A549 (cell line): ENCODE measurements at regions not wholly inside any gene's neighbourhood (a gene's known extent, or its start where the extent isn't known, plus 50 kb on each side); places are given as distances from the start of the nearest gene placed in this dataset.

ENCODE experiments used
- ATAC-seq, 2 experiments: fragments of 200-7000 bp in 1 of 2; fragments of >200 bp in 1 of 2; cut with Nextera tagmentation in 1 of 2; cut with Tn5 transposase in 1 of 2; 3 replicates each; pipeline versions ENCODE4 v1.8.0 to v1.9.1; 2018 to 2020; ENCODE audit warnings: mild to moderate bottlenecking in 1 of 2, moderate library complexity in 1 of 2
- CTCF ChIA-PET: fragments of 300-600 bp; sonication (Branson Sonifier 250); formaldehyde crosslinking; extraction: SDS; loops from one replicate; lab custom pipeline; 2021; ENCODE audit warnings: antibody characterized with exemption, inconsistent platforms; lab: Yijun Ruan, JAX
- POLR2A ChIA-PET: fragments of 350-600 bp; formaldehyde crosslinking; extraction: SDS; loops from one replicate; lab custom pipeline; 2021; ENCODE audit warnings: antibody characterized with exemption, inconsistent platforms; lab: Yijun Ruan, JAX
- DNase-seq, 2 experiments: peaks; one replicate each; pipeline versions ENCODE4 v3.0.0 to v3.0.0-alpha.2; 2011 to 2016; ENCODE audit warnings: low read depth in 1 of 2, low spot score in 1 of 2
- FAIRE-seq: peaks from 2 replicates; lab custom pipeline; 2011; peaks lifted over from hg19 to GRCh38; lab: Jason Lieb, UNC
- H3K27ac ChIP-seq, 2 experiments: fragments of >200 bp; sonication (Bioruptor Twin); formaldehyde crosslinking; 3 replicates each; pipeline ENCODE4 v1.5.1; 2016 to 2017
- H3K4me1 ChIP-seq: fragments of >200 bp; sonication (Bioruptor Twin); formaldehyde crosslinking; 3 replicates; pipeline ENCODE4 v1.6.1; 2016
- H3K4me2 ChIP-seq: fragments of >200 bp; sonication (Bioruptor Twin); formaldehyde crosslinking; 3 replicates; pipeline ENCODE4 v1.6.1; 2016
- H3K4me3 ChIP-seq: fragments of >200 bp; sonication (Bioruptor Twin); formaldehyde crosslinking; 3 replicates; pipeline ENCODE4 v1.5.1; 2016
- H3K9me3 ChIP-seq: fragments of >200 bp; sonication (Bioruptor Twin); formaldehyde crosslinking; 3 replicates; pipeline ENCODE4 v1.6.1; 2016
- BHLHE40 ChIP-seq: IDR thresholded peaks from 2 replicates; pipeline ENCODE4 v1.6.1; 2012; ENCODE audit warnings: low read depth, low read length, inconsistent platforms
- CBX8 ChIP-seq: fragments of 200-600 bp; sonication (generic); IDR thresholded peaks from 2 replicates; pipeline ENCODE4 v1.6.1; 2016
- EHMT2 ChIP-seq: fragments of 200-600 bp; sonication (generic); IDR thresholded peaks from 2 replicates; pipeline ENCODE4 v1.6.1; 2016; ENCODE audit warnings: antibody characterized with exemption, low read depth, mild to moderate bottlenecking, moderate library complexity
- EP300 ChIP-seq, 2 experiments: fragments of >200 bp; sonication (Bioruptor Twin); formaldehyde crosslinking; IDR thresholded peaks; 2 replicates in 1 of 2; 3 replicates in 1 of 2; pipeline ENCODE4 v1.6.1; 2016 to 2017
- FOXS1 ChIP-seq: fragments of 250-450 bp; sonication (Bioruptor Pico); IDR thresholded peaks from 2 replicates; pipeline ENCODE4 v1.5.0; 2020; ENCODE audit warnings: mild to moderate bottlenecking, moderate library complexity
- GATA3 ChIP-seq: IDR thresholded peaks from 2 replicates; pipeline ENCODE4 v1.6.1; 2012; ENCODE audit warnings: borderline replicate concordance
- HDAC2 ChIP-seq: fragments of 200-600 bp; sonication (generic); IDR thresholded peaks from 2 replicates; pipeline ENCODE4 v1.6.1; 2016
- HMGXB4 ChIP-seq: fragments of 250-450 bp; sonication (Bioruptor Pico); IDR thresholded peaks from 2 replicates; pipeline ENCODE4 v1.5.0; 2021; ENCODE audit warnings: mild to moderate bottlenecking, moderate library complexity, borderline replicate concordance
- HOXA7 ChIP-seq: fragments of 250-450 bp; sonication (Bioruptor Pico); IDR thresholded peaks from 2 replicates; pipeline ENCODE4 v1.5.0; 2020; ENCODE audit warnings: mild to moderate bottlenecking, moderate library complexity
- HOXB13 ChIP-seq: fragments of 250-450 bp; sonication (Bioruptor Pico); IDR thresholded peaks from 2 replicates; pipeline ENCODE4 v1.5.0; 2020; ENCODE audit warnings: low read depth, mild to moderate bottlenecking, moderate library complexity
- HOXB5 ChIP-seq: fragments of 250-450 bp; sonication (Bioruptor Pico); IDR thresholded peaks from 2 replicates; pipeline ENCODE4 v1.5.0; 2020; ENCODE audit warnings: mild to moderate bottlenecking, moderate library complexity
- JUN ChIP-seq, 2 experiments: fragments of >200 bp; sonication (Bioruptor Twin); formaldehyde crosslinking; IDR thresholded peaks; 2 replicates in 1 of 2; 3 replicates in 1 of 2; pipeline ENCODE4 v1.6.1; 2016 to 2017
- KDM1A ChIP-seq: fragments of 200-600 bp; sonication (generic); IDR thresholded peaks from 2 replicates; pipeline ENCODE4 v1.6.1; 2016; ENCODE audit warnings: low read depth, mild to moderate bottlenecking
- MAFK ChIP-seq: fragments of 450-650 bp; IDR thresholded peaks from 2 replicates; pipeline ENCODE4 v1.6.1; 2014; ENCODE audit not compliant: partially characterized antibody
- NFE2L2 ChIP-seq: fragments of 150-350 bp; conservative IDR thresholded peaks from 2 replicates; pipeline ENCODE4 v1.6.1; 2014; ENCODE audit warnings: low read length
- NR3C1 ChIP-seq: fragments of >200 bp; sonication (Bioruptor Twin); formaldehyde crosslinking; IDR thresholded peaks from 3 replicates; pipeline ENCODE4 v1.6.1; 2017
- RAD21 ChIP-seq, 2 experiments: fragments of >200 bp in 1 of 2; sonication (Bioruptor Twin) in 1 of 2; formaldehyde crosslinking in 1 of 2; IDR thresholded peaks in 1 of 2; conservative IDR thresholded peaks in 1 of 2; 2 replicates in 1 of 2; 3 replicates in 1 of 2; pipeline ENCODE4 v1.6.1; 2012 to 2018; ENCODE audit warnings: inconsistent platforms in 1 of 2
- SMC3 ChIP-seq: fragments of >200 bp; sonication (Bioruptor Twin); formaldehyde crosslinking; IDR thresholded peaks from 3 replicates; pipeline ENCODE4 v1.6.1; 2018; ENCODE audit warnings: inconsistent platforms
- TFCP2L1 ChIP-seq: fragments of 250-450 bp; sonication (Bioruptor Pico); IDR thresholded peaks from 2 replicates; pipeline ENCODE4 v1.5.0; 2021; ENCODE audit warnings: mild to moderate bottlenecking
- ZC3H11A ChIP-seq: fragments of 450-650 bp; IDR thresholded peaks from 2 replicates; pipeline ENCODE4 v1.6.1; 2014; ENCODE audit warnings: antibody characterized with exemption, mild to moderate bottlenecking
- ZFP36 ChIP-seq: fragments of 450-650 bp; IDR thresholded peaks from 2 replicates; pipeline ENCODE4 v1.6.1; 2014; ENCODE audit warnings: borderline replicate concordance; ENCODE audit not compliant: partially characterized antibody
- ZSCAN20 ChIP-seq: fragments of 250-450 bp; sonication (Bioruptor Pico); IDR thresholded peaks from 2 replicates; pipeline ENCODE4 v1.8.0; 2022; ENCODE audit warnings: mild to moderate bottlenecking, moderate library complexity
- WGBS: methylation state at CpG from one replicate; pipeline ENCODE4 v1.1.6; 2017; ENCODE audit errors: missing lambda C conversion rate; 5-methylcytosine and 5-hydroxymethylcytosine counted together
- TF ChIP-seq, protein P1 (sequence below): IDR thresholded peaks from 2 replicates; pipeline ENCODE4 v1.6.1; 2012; ENCODE audit warnings: low read depth, borderline replicate concordance
- TF ChIP-seq, protein P2 (sequence below): fragments of 250-450 bp; sonication (Bioruptor Pico); IDR thresholded peaks from 2 replicates; pipeline ENCODE4 v1.5.0; 2020; ENCODE audit warnings: low read depth, mild to moderate bottlenecking, moderate library complexity

DNA sequence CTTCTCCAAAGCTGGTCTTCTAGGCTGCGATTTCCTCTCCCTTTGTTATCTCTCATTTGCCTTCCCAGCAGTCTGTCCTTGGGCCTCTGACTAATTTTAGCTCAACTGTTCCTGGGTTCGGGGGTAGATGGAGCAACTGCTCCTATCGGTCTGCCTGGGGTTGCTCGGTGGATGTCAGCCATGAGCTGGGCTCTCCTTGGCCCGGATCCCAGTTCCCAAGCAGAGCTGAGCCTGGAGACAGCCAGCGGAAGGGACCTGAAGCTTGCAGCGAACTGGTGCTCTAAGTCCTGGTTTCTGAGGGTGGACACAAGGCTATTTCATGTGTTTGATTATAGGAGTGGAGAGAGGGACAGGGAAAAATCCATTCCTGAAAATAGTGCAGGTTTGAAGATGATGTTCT is 423.0 kb downstream of the RPS6KC1 start:
- ChIA-PET CTCF (no interaction called here), POLR2A (no interaction called here)
- DNase-seq (no peak), FAIRE-seq (no peak), ATAC-seq (peak in 1 of 2 experiments; percentile 19; a peak in 1 of 6 replicates)
- 14% methylated on average over 7 of the region's 7 CpGs for WGBS
- Histone ChIP-seq H3K4me3 (no peak overlapping the region), H3K4me2 (no peak overlapping the region), H3K27ac (no peak overlapping the region), H3K9me3 (no peaks in the 10 kb centered on the region), H3K4me1 (no peaks in the 10 kb centered on the region)
- TF ChIP-seq CBX8 (no peak), HDAC2 (no peak), ZC3H11A (no peak), HOXB5 (CRISPR knock-in tag) (no peak), GATA3 (no peak), RAD21 (conservative IDR thresholded peaks at IDR 0.05 in 1 of 2, IDR thresholded peaks at IDR 0.05 in 1 of 2) (no peak), HOXB13 (CRISPR knock-in tag) (no peak), BHLHE40 (no peak), FOXS1 (no peak), NR3C1 (no peak), NFE2L2 (no peak), ZFP36 (no peak), HMGXB4 (no peak), JUN (IDR thresholded peaks at IDR 0.05) (no peak), SMC3 (no peak), EHMT2 (no peak)
- TF ChIP-seq, protein P1, sequence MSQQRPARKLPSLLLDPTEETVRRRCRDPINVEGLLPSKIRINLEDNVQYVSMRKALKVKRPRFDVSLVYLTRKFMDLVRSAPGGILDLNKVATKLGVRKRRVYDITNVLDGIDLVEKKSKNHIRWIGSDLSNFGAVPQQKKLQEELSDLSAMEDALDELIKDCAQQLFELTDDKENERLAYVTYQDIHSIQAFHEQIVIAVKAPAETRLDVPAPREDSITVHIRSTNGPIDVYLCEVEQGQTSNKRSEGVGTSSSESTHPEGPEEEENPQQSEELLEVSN = no peak
- TF ChIP-seq, protein P2, sequence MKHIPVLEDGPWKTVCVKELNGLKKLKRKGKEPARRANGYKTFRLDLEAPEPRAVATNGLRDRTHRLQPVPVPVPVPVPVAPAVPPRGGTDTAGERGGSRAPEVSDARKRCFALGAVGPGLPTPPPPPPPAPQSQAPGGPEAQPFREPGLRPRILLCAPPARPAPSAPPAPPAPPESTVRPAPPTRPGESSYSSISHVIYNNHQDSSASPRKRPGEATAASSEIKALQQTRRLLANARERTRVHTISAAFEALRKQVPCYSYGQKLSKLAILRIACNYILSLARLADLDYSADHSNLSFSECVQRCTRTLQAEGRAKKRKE (CRISPR knock-in tag) = no peak

DNA sequence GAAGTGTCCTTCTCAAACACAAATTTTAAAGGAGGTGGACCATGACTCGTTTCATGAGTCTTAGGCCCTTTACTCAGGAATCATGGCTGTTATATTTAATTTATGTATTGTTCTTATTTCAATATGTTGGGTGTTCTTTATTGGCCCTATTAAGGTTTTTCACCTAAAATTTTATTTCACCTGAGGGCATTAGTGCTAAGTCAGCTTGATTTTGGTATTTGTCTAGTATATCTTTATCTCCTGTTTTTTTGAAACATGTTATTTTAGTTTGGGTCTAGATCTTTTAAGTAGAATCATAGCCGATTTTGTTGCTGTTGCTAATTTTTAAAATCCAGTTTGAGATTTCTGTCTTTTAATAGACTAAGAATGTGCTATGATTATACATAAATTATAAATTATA is 430.4 kb downstream of the RPS6KC1 start:
- no peak for FAIRE-seq
- 19% methylated on average over 2 of the region's 2 CpGs for WGBS
- DNase-seq = no peak
- CTCF ChIA-PET = no interaction called here
- no peaks in the 10 kb centered on the region for H3K9me3 ChIP-seq
- H3K4me3 ChIP-seq = no peak overlapping the region
- POLR2A ChIA-PET = no interaction called here
- ATAC-seq = no peak
- H3K27ac ChIP-seq = no peak overlapping the region
- TF ChIP-seq HOXA7 (CRISPR knock-in tag) (no peak), KDM1A (no peak), ZC3H11A (no peak), TFCP2L1 (CRISPR knock-in tag) (no peak), MAFK (peak; percentile 62), CBX8 (no peak), ZFP36 (no peak)
- no peak overlapping the region for H3K4me2 ChIP-seq
- no peaks in the 10 kb centered on the region for H3K4me1 ChIP-seq

DNA sequence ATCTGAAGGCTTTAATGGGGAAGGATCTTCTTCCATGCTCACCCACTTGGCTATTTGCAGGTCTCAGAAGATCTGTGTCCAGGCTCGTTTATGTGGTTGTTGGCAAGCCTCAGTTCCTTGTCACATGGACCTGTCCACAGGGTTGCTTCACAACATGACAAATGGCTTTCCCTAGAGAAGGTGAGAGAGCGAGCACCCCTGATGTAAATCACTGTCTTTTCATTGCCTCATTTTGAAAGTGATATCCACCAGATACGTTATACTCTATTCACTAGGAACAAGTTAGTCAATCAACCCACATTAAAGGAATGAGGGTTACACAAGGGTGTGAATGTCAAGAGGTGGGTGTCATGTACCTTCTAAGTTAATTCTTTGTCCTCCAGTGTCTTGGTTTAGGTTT is 433.3 kb downstream of the RPS6KC1 start:
- no peak overlapping the region for H3K27ac ChIP-seq
- no peak overlapping the region for H3K4me2 ChIP-seq
- DNase-seq = no peak
- FAIRE-seq = peak; percentile 28
- CTCF ChIA-PET = no interaction called here
- H3K9me3 ChIP-seq = no peaks in the 10 kb centered on the region
- TF ChIP-seq HDAC2 (no peak), EP300 (IDR thresholded peaks at IDR 0.05) (no peak), ZSCAN20 (CRISPR knock-in tag) (no peak)
- TF ChIP-seq, protein P2 (CRISPR knock-in tag) = no peak
- no peak overlapping the region for H3K4me3 ChIP-seq
- H3K4me1 ChIP-seq = no peaks in the 10 kb centered on the region
- no peak for ATAC-seq
- POLR2A ChIA-PET = no interaction called here
- 4% methylated on average over 3 of the region's 3 CpGs for WGBS
